Activated naive CD8-positive, alpha-beta T cell treated with anti-CD3 and anti-CD28 coated beads for 36 hours (primary cell): ENCODE measurements at regions not wholly inside any gene's neighbourhood (a gene's known extent, or its start where the extent isn't known, plus 50 kb on each side); places are given as distances from the start of the nearest gene placed in this dataset.
"Not testable (repeated sequence)": the region's sequence is repeated elsewhere in the genome, so short reads cannot be mapped to it uniquely, and the experiment has no call there.

Experiments used
- DNase-seq: peaks from one replicate; pipeline ENCODE4 v3.0.0; 2021
- H3K27ac Mint-ChIP-seq: one replicate; pipeline ENCODE4 v1.8.0; 2022; ENCODE audit warnings: mild to moderate bottlenecking, moderate library complexity, mixed read lengths
- H3K27me3 Mint-ChIP-seq: one replicate; pipeline ENCODE4 v1.8.0; 2022; ENCODE audit warnings: mild to moderate bottlenecking, mixed read lengths
- H3K36me3 Mint-ChIP-seq: one replicate; pipeline ENCODE4 v1.8.0; 2021; ENCODE audit warnings: mild to moderate bottlenecking, mixed read lengths
- H3K4me1 Mint-ChIP-seq: one replicate; pipeline ENCODE4 v1.8.0; 2021; ENCODE audit warnings: mixed read lengths
- H3K4me3 Mint-ChIP-seq: one replicate; pipeline ENCODE4 v1.8.0; 2022; ENCODE audit warnings: mild to moderate bottlenecking, moderate library complexity, mixed read lengths
- H3K9me3 Mint-ChIP-seq: one replicate; pipeline ENCODE4 v1.8.0; 2022; ENCODE audit warnings: mixed read lengths

DNA sequence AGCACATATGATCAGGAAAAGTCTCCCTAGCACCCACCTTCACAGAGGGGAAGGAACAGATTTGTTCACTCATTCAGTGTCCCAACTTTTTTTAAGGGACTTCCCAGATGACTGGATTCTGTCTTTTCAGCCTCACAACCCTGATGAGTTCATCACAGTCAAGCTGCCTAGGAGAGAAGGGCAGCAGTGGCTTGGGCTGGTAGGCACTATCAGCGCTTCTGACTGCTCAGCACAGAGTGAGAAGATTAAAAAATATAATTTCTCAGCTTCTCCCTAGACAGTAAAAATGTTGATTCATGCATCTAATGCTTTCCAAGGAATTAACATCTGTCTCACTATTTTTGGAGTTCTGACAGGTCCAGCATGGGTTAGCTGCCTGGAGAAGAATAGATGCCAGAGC, 328.2 kb downstream of the DTHD1 start:
- peaks cover 15% of the 10 kb centered on the region for H3K9me3 Mint-ChIP-seq
- no peak overlapping the region for H3K4me3 Mint-ChIP-seq
- H3K27ac Mint-ChIP-seq = no peak overlapping the region
- no peak for DNase-seq
- no peaks in the 10 kb centered on the region for H3K4me1 Mint-ChIP-seq
- H3K36me3 Mint-ChIP-seq = no peaks in the 10 kb centered on the region
- H3K27me3 Mint-ChIP-seq = peaks cover 11% of the 10 kb centered on the region

GRCh38 chr4:36610628-36611027, 329.2 kb downstream of the DTHD1 start:
- no peak for DNase-seq
- H3K4me3 Mint-ChIP-seq = no peak overlapping the region
- no peak overlapping the region for H3K27ac Mint-ChIP-seq
- no peaks in the 10 kb centered on the region for H3K36me3 Mint-ChIP-seq
- H3K9me3 Mint-ChIP-seq = peaks cover 15% of the 10 kb centered on the region
- H3K27me3 Mint-ChIP-seq = peaks cover 11% of the 10 kb centered on the region
- H3K4me1 Mint-ChIP-seq = no peaks in the 10 kb centered on the region

- H3K4me3 Mint-ChIP-seq, DNase-seq, H3K27ac Mint-ChIP-seq, H3K4me1 Mint-ChIP-seq, H3K36me3 Mint-ChIP-seq: not testable (repeated sequence)
- Mint-ChIP-seq H3K27me3 (peaks cover 11% of the 10 kb centered on the region), H3K9me3 (peaks cover 16% of the 10 kb centered on the region)
These were observed 331.7 kb downstream of the DTHD1 start for GRCh38 chr4:36613142-36613541.

DNA sequence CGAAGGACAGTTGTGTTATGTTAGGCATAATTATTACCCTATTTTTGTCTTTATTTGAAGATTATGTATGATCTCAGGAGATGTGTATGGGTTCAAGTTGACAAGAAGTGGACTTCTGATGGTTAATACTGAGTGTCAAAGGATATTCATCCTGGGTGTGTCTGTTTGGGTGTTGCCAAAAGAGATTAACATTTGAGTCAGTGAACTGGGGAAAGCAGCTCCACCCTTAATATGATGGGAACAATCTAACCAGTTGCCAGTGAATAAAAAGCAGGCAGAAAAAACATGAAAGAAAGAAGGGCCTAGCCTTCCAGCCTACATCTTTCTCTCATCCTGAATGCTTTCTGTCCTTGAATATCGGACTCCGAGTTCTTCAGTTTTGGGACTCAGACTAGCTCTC, 332.6 kb downstream of the DTHD1 start:
- Mint-ChIP-seq H3K4me1 (no peaks in the 10 kb centered on the region), H3K4me3 (no peak overlapping the region), H3K27ac (no peak overlapping the region), H3K36me3 (no peaks in the 10 kb centered on the region), H3K9me3 (peaks cover 16% of the 10 kb centered on the region), H3K27me3 (peaks cover 11% of the 10 kb centered on the region)
- DNase-seq = no peak

GRCh38 chr4:36618102-36618501, 336.7 kb downstream of the DTHD1 start:
- Mint-ChIP-seq H3K4me1 (no peaks in the 10 kb centered on the region), H3K27ac (no peak overlapping the region), H3K36me3 (no peaks in the 10 kb centered on the region), H3K27me3 (no peaks in the 10 kb centered on the region), H3K9me3 (peaks cover 1% of the 10 kb centered on the region), H3K4me3 (no peak overlapping the region)
- DNase-seq = no peak

DNA sequence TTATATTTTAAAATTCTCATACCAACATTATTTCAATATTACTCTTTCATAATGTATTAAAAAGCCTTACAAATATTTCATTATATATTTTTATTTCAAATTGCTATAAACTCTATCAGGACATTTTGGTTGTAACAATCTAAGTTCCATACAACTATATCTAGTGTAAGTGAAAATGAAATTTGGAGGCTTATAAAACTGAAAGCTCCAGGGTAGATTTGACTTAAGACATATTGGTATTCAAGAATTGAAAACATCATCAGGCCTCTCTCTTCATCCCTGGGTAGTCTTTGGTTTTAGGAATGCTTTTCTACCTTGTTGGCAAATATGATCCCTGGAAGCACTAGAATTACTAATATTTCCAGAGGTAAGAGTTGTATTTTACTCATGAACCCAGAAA, 342.6 kb downstream of the DTHD1 start:
- DNase-seq = no peak
- no peaks in the 10 kb centered on the region for H3K4me1 Mint-ChIP-seq
- H3K36me3 Mint-ChIP-seq = no peaks in the 10 kb centered on the region
- H3K9me3 Mint-ChIP-seq = no peaks in the 10 kb centered on the region
- H3K4me3 Mint-ChIP-seq = no peak overlapping the region
- no peaks in the 10 kb centered on the region for H3K27me3 Mint-ChIP-seq
- H3K27ac Mint-ChIP-seq = no peak overlapping the region

DNA sequence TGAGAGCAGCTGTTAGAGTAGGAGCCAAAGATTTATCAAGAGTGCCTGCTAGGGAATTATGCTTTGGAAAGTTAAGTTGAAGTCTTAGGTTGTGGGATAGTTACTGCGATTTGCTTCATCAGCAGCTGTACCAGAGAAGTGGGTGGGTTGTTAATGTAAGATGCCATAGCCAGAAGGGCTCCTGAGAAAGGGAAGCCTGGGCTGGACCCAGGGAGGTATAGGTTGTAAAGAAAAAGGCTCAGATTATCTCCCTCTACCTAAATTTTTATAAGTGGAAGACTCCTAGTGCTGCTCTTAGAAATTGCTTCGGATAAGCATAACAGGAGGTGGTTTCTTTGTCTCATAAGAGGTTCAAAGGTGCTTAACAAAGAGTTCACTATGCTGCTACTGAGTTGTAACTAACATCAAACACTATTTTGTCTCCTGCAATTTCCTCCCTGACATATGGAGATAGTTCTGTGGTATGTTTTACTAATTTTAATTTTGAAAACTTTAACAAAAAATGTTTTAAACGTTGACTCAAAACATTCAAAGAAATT, 356.9 kb downstream of the DTHD1 start:
- H3K4me1 Mint-ChIP-seq = no peaks in the 10 kb centered on the region
- H3K4me3 Mint-ChIP-seq = no peak overlapping the region
- DNase-seq = no peak
- H3K36me3 Mint-ChIP-seq = no peaks in the 10 kb centered on the region
- no peaks in the 10 kb centered on the region for H3K9me3 Mint-ChIP-seq
- peaks cover 4% of the 10 kb centered on the region for H3K27me3 Mint-ChIP-seq
- H3K27ac Mint-ChIP-seq = no peak overlapping the region

DNA sequence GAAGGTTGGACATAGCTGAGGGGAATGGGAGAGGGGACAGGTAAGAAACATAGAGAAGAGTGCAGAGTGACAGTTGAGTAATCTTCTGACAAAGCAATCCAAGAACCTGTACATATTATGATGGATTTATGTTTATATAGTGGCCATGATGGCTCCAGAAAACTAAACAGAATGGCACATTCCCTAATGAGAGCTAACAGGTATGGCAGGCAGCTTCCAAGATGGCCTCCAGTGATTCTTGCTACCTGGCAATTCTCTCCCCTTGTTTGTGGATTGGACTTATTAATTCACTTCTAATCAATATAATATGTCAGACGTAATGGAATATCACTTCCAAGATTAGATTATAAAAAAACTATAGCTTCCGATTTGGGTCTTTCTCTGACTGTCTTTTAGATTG, 359.5 kb downstream of the DTHD1 start:
- H3K4me3 Mint-ChIP-seq = no peak overlapping the region
- H3K27me3 Mint-ChIP-seq = peaks cover 4% of the 10 kb centered on the region
- no peaks in the 10 kb centered on the region for H3K9me3 Mint-ChIP-seq
- H3K4me1 Mint-ChIP-seq = no peaks in the 10 kb centered on the region
- no peak for DNase-seq
- no peaks in the 10 kb centered on the region for H3K36me3 Mint-ChIP-seq
- no peak overlapping the region for H3K27ac Mint-ChIP-seq

GRCh38 chr4:36651253-36651652, 369.8 kb downstream of the DTHD1 start:
- H3K9me3 Mint-ChIP-seq = no peaks in the 10 kb centered on the region
- peaks cover 3% of the 10 kb centered on the region for H3K27me3 Mint-ChIP-seq
- H3K27ac Mint-ChIP-seq = no peak overlapping the region
- no peak for DNase-seq
- H3K36me3 Mint-ChIP-seq = no peaks in the 10 kb centered on the region
- H3K4me1 Mint-ChIP-seq = no peaks in the 10 kb centered on the region
- no peak overlapping the region for H3K4me3 Mint-ChIP-seq

- no peaks in the 10 kb centered on the region for H3K36me3 Mint-ChIP-seq
- no peak for DNase-seq
- no peaks in the 10 kb centered on the region for H3K9me3 Mint-ChIP-seq
- no peak overlapping the region for H3K27ac Mint-ChIP-seq
- H3K4me3 Mint-ChIP-seq = no peak overlapping the region
- H3K4me1 Mint-ChIP-seq = no peaks in the 10 kb centered on the region
- peaks cover 3% of the 10 kb centered on the region for H3K27me3 Mint-ChIP-seq
These were observed 371.4 kb downstream of the DTHD1 start for GRCh38 chr4:36652857-36653256.

DNA sequence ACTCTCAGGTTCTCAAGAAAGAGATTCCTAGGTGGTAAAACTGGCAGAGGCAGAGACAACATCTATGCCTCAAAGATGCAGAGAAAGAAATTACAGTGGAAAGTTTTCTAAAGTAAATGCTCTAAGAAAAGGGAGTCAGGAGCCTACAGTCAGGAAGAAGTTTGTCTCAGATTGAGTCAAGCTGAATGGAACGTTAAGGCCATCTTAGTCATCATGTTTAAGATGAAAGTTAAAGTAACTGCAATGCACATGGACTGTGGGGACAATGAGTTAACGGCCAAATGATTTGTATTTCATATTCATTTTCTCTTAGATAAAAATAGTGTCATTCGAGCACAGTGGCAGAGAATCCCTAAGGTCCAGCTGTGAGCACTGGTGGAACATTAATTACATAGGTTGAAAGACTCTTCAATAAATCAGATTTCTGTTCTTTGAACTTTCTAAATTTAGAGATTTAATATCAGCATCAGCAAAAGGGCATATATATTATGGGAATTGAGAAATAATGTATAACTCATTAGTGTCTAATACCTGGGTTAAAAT, 384.6 kb downstream of the DTHD1 start:
- Mint-ChIP-seq H3K9me3 (no peaks in the 10 kb centered on the region), H3K27me3 (no peaks in the 10 kb centered on the region), H3K27ac (no peak overlapping the region), H3K36me3 (no peaks in the 10 kb centered on the region), H3K4me1 (no peaks in the 10 kb centered on the region), H3K4me3 (no peak overlapping the region)
- DNase-seq = no peak

- Mint-ChIP-seq H3K27ac (no peak overlapping the region), H3K4me1 (no peaks in the 10 kb centered on the region), H3K4me3 (no peak overlapping the region), H3K27me3 (no peaks in the 10 kb centered on the region), H3K9me3 (no peaks in the 10 kb centered on the region), H3K36me3 (no peaks in the 10 kb centered on the region)
- no peak for DNase-seq
These were observed 394.0 kb downstream of the DTHD1 start for GRCh38 chr4:36675436-36675835.

DNA sequence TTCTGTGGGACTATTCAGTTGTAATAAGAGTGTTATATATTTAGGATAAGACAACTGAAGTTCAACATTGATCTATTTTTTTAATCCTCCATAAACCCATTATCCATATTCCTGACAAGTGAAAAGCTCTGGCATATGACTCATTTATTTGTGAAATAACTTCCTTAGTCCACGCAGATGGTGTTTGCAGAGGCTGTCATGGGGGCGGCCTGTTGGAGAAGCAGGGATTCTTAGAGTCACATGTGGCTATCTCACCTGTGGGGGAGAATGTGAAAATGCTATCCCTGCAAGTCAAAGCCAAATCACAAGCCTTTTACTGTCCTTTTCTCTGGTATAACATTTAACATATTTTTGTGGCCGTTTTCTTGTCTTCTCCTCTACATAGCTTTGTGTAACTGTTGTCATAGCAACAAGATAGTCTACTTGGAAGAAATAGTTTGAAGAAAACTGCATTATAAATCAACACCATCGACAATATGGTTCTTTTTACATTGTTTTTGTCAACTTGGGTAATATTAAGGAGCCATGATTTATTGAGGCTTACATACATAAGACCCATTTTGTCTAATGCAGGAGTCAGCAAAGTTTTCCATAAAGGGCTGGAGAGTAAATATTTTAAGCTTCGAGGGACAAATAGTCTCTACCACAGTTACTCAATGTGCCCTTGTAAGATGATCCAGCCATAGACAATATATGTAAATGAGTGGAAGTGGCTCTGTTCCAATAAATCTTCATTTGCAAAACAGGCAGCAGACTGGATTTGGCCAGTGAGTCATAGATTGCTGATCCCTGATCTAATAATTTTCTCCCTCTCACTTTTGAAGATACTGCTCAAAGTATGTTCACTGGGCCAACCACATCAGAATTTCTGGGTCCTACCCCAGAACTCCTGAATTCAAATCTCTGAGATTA, 395.0 kb downstream of the DTHD1 start:
- Mint-ChIP-seq H3K27me3 (no peaks in the 10 kb centered on the region), H3K9me3 (no peaks in the 10 kb centered on the region), H3K4me1 (no peaks in the 10 kb centered on the region), H3K27ac (no peak overlapping the region), H3K36me3 (no peaks in the 10 kb centered on the region), H3K4me3 (no peak overlapping the region)
- no peak for DNase-seq

GRCh38 chr4:36677112-36677511, 395.7 kb downstream of the DTHD1 start:
- Mint-ChIP-seq H3K4me1 (no peaks in the 10 kb centered on the region), H3K27me3 (no peaks in the 10 kb centered on the region), H3K36me3 (no peaks in the 10 kb centered on the region), H3K9me3 (no peaks in the 10 kb centered on the region), H3K27ac (no peak overlapping the region), H3K4me3 (no peak overlapping the region)
- DNase-seq = no peak

DNA sequence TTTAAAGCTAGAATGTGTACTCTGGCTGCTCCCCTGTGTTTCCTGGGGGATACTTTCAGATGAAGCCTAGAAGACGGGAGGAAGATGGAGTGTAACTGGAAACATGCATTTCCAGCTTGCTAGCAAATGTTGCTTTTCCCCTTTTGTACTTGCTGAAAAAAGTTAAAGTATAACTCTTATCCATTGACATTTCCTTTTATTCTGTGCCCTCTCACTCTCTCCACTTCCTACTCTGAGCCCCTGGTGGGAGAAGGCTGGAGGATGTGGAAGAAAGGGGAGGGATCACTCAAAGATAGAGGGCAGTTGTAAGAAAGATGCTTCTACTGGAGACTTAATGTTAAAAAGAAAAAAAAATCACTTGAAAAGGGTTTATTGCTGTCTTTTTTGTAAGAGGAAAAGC, 396.5 kb downstream of the DTHD1 start:
- Mint-ChIP-seq H3K4me1 (no peaks in the 10 kb centered on the region), H3K9me3 (no peaks in the 10 kb centered on the region), H3K27ac (no peak overlapping the region), H3K4me3 (no peak overlapping the region), H3K27me3 (no peaks in the 10 kb centered on the region), H3K36me3 (no peaks in the 10 kb centered on the region)
- DNase-seq = no peak

DNA sequence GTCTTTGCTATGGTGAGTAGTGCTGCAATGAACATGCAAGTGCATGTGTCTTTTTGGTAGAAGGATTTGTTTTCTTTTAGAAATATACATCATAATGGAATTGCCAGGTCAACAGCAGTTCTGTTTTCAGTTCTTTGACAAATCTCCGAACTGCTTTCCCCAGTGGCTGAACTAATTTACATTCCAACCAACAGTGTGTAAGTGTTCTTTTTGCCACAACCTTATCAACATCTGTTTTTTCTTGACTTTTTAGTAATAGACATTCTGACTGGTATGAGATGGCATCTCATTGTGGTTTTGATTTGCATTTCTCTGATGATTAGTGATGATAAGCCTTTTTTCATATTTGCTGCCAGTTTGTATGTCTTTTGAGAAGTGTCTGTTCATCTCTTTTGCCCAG, 406.3 kb downstream of the DTHD1 start:
- H3K4me1 Mint-ChIP-seq = no peaks in the 10 kb centered on the region
- H3K4me3 Mint-ChIP-seq = no peak overlapping the region
- H3K9me3 Mint-ChIP-seq = peaks cover 2% of the 10 kb centered on the region
- no peak for DNase-seq
- no peaks in the 10 kb centered on the region for H3K36me3 Mint-ChIP-seq
- no peaks in the 10 kb centered on the region for H3K27me3 Mint-ChIP-seq
- H3K27ac Mint-ChIP-seq = no peak overlapping the region
